H9 (cell line): ENCODE measurements at regions not wholly inside any gene's neighbourhood (a gene's known extent, or its start where the extent isn't known, plus 50 kb on each side); places are given as distances from the start of the nearest gene placed in this dataset.

Experiments used
- DNase-seq: peaks from one replicate; pipeline ENCODE4 v3.0.0-alpha.2; 2017
- H2AFZ ChIP-seq: one replicate; pipeline ENCODE4 v1.6.1; 2013; ENCODE audit warnings: mild to moderate bottlenecking, low read length, control low read depth, moderate library complexity
- H2AK5ac ChIP-seq: 2 replicates; pipeline ENCODE4 v1.6.1; 2013; ENCODE audit warnings: low read length, control low read depth, mixed read lengths; ENCODE audit not compliant: insufficient read length
- H2BK120ac ChIP-seq: one replicate; pipeline ENCODE4 v1.6.1; 2013; ENCODE audit warnings: low read depth, mild to moderate bottlenecking, low read length, control low read depth, inconsistent platforms; ENCODE audit not compliant: poor library complexity, severe bottlenecking
- H2BK12ac ChIP-seq: 2 replicates; pipeline ENCODE4 v1.6.1; 2013; ENCODE audit warnings: low read length, control low read depth, mixed read lengths, low read depth; ENCODE audit not compliant: insufficient read length
- H2BK15ac ChIP-seq: 2 replicates; pipeline ENCODE4 v1.6.1; 2013; ENCODE audit warnings: low read depth, low read length, control low read depth
- H2BK20ac ChIP-seq: one replicate; pipeline ENCODE4 v1.6.1; 2013; ENCODE audit warnings: low read depth, mild to moderate bottlenecking, low read length, control low read depth, inconsistent platforms; ENCODE audit not compliant: poor library complexity, severe bottlenecking
- H2BK5ac ChIP-seq: 2 replicates; pipeline ENCODE4 v1.6.1; 2013; ENCODE audit warnings: low read length, control low read depth, mixed read lengths; ENCODE audit not compliant: insufficient read length
- H3K14ac ChIP-seq: 2 replicates; pipeline ENCODE4 v1.6.1; 2013; ENCODE audit warnings: low read length, control low read depth; ENCODE audit not compliant: insufficient read depth
- H3K18ac ChIP-seq: 2 replicates; pipeline ENCODE4 v1.6.1; 2013; ENCODE audit warnings: low read depth, mild to moderate bottlenecking, mixed read lengths, low read length, control low read depth; ENCODE audit not compliant: insufficient read length
- H3K23ac ChIP-seq: 2 replicates; pipeline ENCODE4 v1.6.1; 2013; ENCODE audit warnings: low read length, control low read depth, mixed read lengths, low read depth; ENCODE audit not compliant: insufficient read length
- H3K23me2 ChIP-seq: 2 replicates; pipeline ENCODE4 v1.6.1; 2013; ENCODE audit warnings: low read depth, mild to moderate bottlenecking, mixed read lengths, low read length, control low read depth; ENCODE audit not compliant: insufficient read length, poor library complexity, severe bottlenecking
- H3K27ac ChIP-seq: 2 replicates; pipeline ENCODE4 v1.5.1; 2013; ENCODE audit warnings: low read length, control low read depth, mixed read lengths, low read depth; ENCODE audit not compliant: insufficient read length
- H3K27me3 ChIP-seq: 2 replicates; pipeline ENCODE4 v1.6.1; 2013; ENCODE audit warnings: low read length, control low read depth, inconsistent platforms; ENCODE audit not compliant: insufficient read depth
- H3K4ac ChIP-seq: 2 replicates; pipeline ENCODE4 v1.6.1; 2013; ENCODE audit warnings: low read depth, mild to moderate bottlenecking, control low read depth, inconsistent platforms, low read length, moderate library complexity
- H3K4me1 ChIP-seq: 2 replicates; pipeline ENCODE4 v1.6.1; 2013; ENCODE audit warnings: low read length, control low read depth, inconsistent platforms; ENCODE audit not compliant: insufficient read depth
- H3K4me2 ChIP-seq: 2 replicates; pipeline ENCODE4 v1.6.1; 2013; ENCODE audit warnings: low read length, control low read depth, mixed read lengths; ENCODE audit not compliant: insufficient read length, insufficient read depth
- H3K56ac ChIP-seq: 2 replicates; pipeline ENCODE4 v1.6.1; 2013; ENCODE audit warnings: low read depth, mild to moderate bottlenecking, mixed read lengths, low read length, control low read depth; ENCODE audit not compliant: insufficient read length
- H3K79me1 ChIP-seq: 2 replicates; pipeline ENCODE4 v1.6.1; 2013; ENCODE audit warnings: low read depth, mild to moderate bottlenecking, moderate library complexity, low read length, control low read depth, inconsistent platforms; ENCODE audit not compliant: insufficient read depth, poor library complexity, severe bottlenecking
- H3K79me2 ChIP-seq: 2 replicates; pipeline ENCODE4 v1.6.1; 2013; ENCODE audit warnings: low read length, control low read depth, inconsistent platforms; ENCODE audit not compliant: insufficient read depth
- H3K9ac ChIP-seq: 2 replicates; pipeline ENCODE4 v1.6.1; 2013; ENCODE audit warnings: low read length, control low read depth, mixed read lengths; ENCODE audit not compliant: insufficient read length; ENCODE audit errors: extremely low read depth
- H3K9me3 ChIP-seq: one replicate; pipeline ENCODE4 v1.6.1; 2013; ENCODE audit warnings: low read depth, low read length, inconsistent platforms; ENCODE audit not compliant: control insufficient read depth
- H3T11ph ChIP-seq: one replicate; pipeline ENCODE4 v1.6.1; 2013; ENCODE audit warnings: mild to moderate bottlenecking, low read length, control low read depth, inconsistent platforms
- H4K20me1 ChIP-seq: one replicate; pipeline ENCODE4 v1.6.1; 2013; ENCODE audit not compliant: control insufficient read depth, insufficient read length, insufficient read depth
- H4K5ac ChIP-seq: 2 replicates; pipeline ENCODE4 v1.6.1; 2013; ENCODE audit warnings: low read depth, mild to moderate bottlenecking, mixed read lengths, low read length, control low read depth; ENCODE audit not compliant: insufficient read length
- H4K8ac ChIP-seq: replicated peaks from 2 replicates; pipeline ENCODE4 v1.6.1; 2013; ENCODE audit warnings: low read length, control low read depth, mixed read lengths, low read depth; ENCODE audit not compliant: insufficient read length
- H4K91ac ChIP-seq: 2 replicates; pipeline ENCODE4 v1.6.1; 2013; ENCODE audit warnings: low read depth, mild to moderate bottlenecking, moderate library complexity, mixed read lengths, low read length, control low read depth; ENCODE audit not compliant: insufficient read length
- H3K27ac Mint-ChIP-seq, 3 experiments: 2 replicates in 2 of 3; 3 replicates in 1 of 3; pipeline ENCODE4 v1.8.0; 2020 to 2021; ENCODE audit warnings: mixed read lengths in 3 of 3, mild to moderate bottlenecking in 1 of 3, moderate library complexity in 1 of 3
- H3K27me3 Mint-ChIP-seq: 2 replicates; pipeline ENCODE4 v1.8.0; 2021; ENCODE audit warnings: low read depth, mild to moderate bottlenecking, moderate library complexity, mixed read lengths
- H3K36me3 Mint-ChIP-seq, 3 experiments: 2 replicates in 2 of 3; 3 replicates in 1 of 3; pipeline ENCODE4 v1.8.0; 2020 to 2021; ENCODE audit warnings: low read depth in 3 of 3, mixed read lengths in 3 of 3; ENCODE audit not compliant: insufficient read depth in 1 of 3
- H3K4me1 Mint-ChIP-seq, 2 experiments: 2 replicates each; pipeline ENCODE4 v1.8.0; 2020; ENCODE audit warnings: mixed read lengths in 2 of 2
- H3K4me3 Mint-ChIP-seq, 2 experiments: 2 replicates in 1 of 2; 3 replicates in 1 of 2; pipeline ENCODE4 v1.8.0; 2020 to 2021; ENCODE audit warnings: mild to moderate bottlenecking in 2 of 2, mixed read lengths in 2 of 2, moderate library complexity in 1 of 2
- H3K9me3 Mint-ChIP-seq, 2 experiments: 2 replicates in 1 of 2; 3 replicates in 1 of 2; pipeline ENCODE4 v1.8.0; 2020; ENCODE audit warnings: mild to moderate bottlenecking in 2 of 2, mixed read lengths in 2 of 2, moderate library complexity in 1 of 2
- WGBS: extraction: QIAGEN DNeasy Blood & Tissue Kit; methylation state at CpG from one replicate; pipeline ENCODE4 v1.1.7; 2013; ENCODE audit warnings: missing lambda C conversion rate, low lambda C conversion rate, mixed read lengths; ENCODE audit not compliant: insufficient read length; ENCODE audit errors: extremely low coverage; 5-methylcytosine and 5-hydroxymethylcytosine counted together
- TF ChIP-seq, protein P1 (sequence below): fragments of 200-600 bp; sonication (generic); conservative IDR thresholded peaks from 3 replicates; pipeline ENCODE4 v1.8.0; 2021; ENCODE audit warnings: antibody characterized with exemption, mild to moderate bottlenecking

GRCh38 chr3:65017359-65017758, 329.6 kb upstream of the ADAMTS9 start:
- Histone ChIP-seq H3K4me2 (no peak overlapping the region), H2BK20ac (no peak overlapping the region), H3K79me1 (no peaks in the 10 kb centered on the region), H2AFZ (no peak overlapping the region), H3K4ac (no peak overlapping the region), H3K9ac (no peak overlapping the region), H3K27ac (no peak overlapping the region), H4K91ac (no peak overlapping the region), H4K5ac (no peak overlapping the region), H3K9me3 (no peaks in the 10 kb centered on the region), H3K27me3 (no peaks in the 10 kb centered on the region), H2BK5ac (no peak overlapping the region), H3K23me2 (no peaks in the 10 kb centered on the region), H3T11ph (no peak overlapping the region), H3K14ac (no peak overlapping the region), H3K18ac (no peak overlapping the region), H4K8ac (no peak overlapping the region), H3K23ac (no peak overlapping the region), H2BK12ac (no peak overlapping the region), H3K79me2 (no peaks in the 10 kb centered on the region), H3K4me1 (no peaks in the 10 kb centered on the region), H3K56ac (no peak overlapping the region), H2AK5ac (no peak overlapping the region), H2BK120ac (no peak overlapping the region), H4K20me1 (no peaks in the 10 kb centered on the region), H2BK15ac (no peak overlapping the region)
- Mint-ChIP-seq H3K4me1 (peaks cover 13 to 19% of the 10 kb centered on the region in 2 experiments), H3K4me3 (no peak overlapping the region), H3K36me3 (no peaks in the 10 kb centered on the region), H3K27ac (no peak overlapping the region), H3K9me3 (no peaks in the 10 kb centered on the region), H3K27me3 (no peaks in the 10 kb centered on the region)
- TF ChIP-seq, protein P1, sequence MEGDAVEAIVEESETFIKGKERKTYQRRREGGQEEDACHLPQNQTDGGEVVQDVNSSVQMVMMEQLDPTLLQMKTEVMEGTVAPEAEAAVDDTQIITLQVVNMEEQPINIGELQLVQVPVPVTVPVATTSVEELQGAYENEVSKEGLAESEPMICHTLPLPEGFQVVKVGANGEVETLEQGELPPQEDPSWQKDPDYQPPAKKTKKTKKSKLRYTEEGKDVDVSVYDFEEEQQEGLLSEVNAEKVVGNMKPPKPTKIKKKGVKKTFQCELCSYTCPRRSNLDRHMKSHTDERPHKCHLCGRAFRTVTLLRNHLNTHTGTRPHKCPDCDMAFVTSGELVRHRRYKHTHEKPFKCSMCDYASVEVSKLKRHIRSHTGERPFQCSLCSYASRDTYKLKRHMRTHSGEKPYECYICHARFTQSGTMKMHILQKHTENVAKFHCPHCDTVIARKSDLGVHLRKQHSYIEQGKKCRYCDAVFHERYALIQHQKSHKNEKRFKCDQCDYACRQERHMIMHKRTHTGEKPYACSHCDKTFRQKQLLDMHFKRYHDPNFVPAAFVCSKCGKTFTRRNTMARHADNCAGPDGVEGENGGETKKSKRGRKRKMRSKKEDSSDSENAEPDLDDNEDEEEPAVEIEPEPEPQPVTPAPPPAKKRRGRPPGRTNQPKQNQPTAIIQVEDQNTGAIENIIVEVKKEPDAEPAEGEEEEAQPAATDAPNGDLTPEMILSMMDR = no peak
- WGBS = no CpG with 5 or more reads among the region's 1 CpG
- DNase-seq = no peak
